GM21360 (cell line): ENCODE measurements at regions not wholly inside any gene's neighbourhood (a gene's known extent, or its start where the extent isn't known, plus 50 kb on each side); places are given as distances from the start of the nearest gene placed in this dataset.
A peak's percentile ranks its signal among the peaks of the same experiment; 100 is the strongest.
"Not testable (repeated sequence)": the region's sequence is repeated elsewhere in the genome, so short reads cannot be mapped to it uniquely, and the experiment has no call there.

Experiments used
- ATAC-seq: cut with Tn5 transposase; IDR thresholded peaks from one replicate; pipeline ENCODE4 v1.9.1; 2021; ENCODE audit warnings: mild to moderate bottlenecking, moderate library complexity; ENCODE audit not compliant: unreplicated experiment

GRCh38 chr6:139747154-139747553 lies 372.7 kb upstream of the CITED2 start:
- ATAC-seq: no peak

DNA sequence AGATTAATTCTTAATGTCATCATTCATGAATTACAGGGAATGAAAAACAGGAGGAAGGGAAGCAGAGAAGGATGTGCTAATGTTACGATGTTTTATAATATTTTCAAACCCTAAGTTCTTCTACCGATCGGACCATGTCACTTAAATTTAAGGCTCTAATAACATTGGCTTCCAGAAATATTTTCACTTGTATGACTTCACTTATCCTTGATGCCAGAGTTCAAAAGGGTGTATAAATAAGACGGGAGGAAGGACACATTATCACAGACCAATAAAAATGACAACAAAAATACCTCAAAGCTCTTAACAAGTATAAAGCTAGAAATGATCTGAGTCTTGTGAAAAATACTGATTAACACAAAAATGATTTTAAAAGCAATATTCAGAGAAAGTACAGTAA lies 370.4 kb upstream of the CITED2 start:
- no peak for ATAC-seq

DNA sequence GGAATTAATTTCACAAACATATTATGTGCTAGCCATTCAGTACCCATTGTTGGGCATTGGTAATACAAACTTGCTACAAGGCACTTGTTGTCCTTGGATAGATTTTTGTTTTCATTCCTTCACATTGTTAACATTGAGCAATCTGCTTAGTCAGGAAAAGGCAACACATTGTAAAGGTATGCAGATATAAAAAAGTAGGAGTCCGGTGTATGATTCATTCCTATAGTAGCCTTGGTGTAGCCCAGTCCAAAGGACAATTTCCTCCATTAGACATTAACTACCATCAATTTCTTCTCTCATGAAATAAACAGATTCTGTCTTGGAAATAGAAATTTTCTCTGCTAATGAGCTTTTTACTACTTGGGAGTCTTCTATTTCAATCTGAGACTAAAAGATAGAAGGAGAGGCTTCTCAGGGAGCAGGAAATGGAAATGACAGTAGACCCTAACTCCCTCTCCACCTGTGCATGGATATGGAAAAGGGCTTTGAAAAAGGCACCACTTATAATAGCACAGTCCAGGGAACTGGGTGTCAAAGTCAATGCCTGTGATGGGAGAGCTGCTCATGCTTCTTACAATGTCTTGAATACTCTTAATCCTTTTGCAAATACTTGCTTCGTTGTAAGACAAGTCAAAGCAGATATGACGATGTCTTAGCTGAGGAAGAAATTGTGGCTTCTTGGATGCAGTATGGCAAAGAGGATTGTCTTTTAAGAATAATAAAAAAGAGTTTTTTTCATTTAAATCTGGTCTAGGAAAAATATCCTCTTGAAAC lies 369.4 kb upstream of the CITED2 start:
- ATAC-seq: no peak

- no peak for ATAC-seq
Measured at GRCh38 chr6:139742671-139743070, 368.2 kb upstream of the CITED2 start.

DNA sequence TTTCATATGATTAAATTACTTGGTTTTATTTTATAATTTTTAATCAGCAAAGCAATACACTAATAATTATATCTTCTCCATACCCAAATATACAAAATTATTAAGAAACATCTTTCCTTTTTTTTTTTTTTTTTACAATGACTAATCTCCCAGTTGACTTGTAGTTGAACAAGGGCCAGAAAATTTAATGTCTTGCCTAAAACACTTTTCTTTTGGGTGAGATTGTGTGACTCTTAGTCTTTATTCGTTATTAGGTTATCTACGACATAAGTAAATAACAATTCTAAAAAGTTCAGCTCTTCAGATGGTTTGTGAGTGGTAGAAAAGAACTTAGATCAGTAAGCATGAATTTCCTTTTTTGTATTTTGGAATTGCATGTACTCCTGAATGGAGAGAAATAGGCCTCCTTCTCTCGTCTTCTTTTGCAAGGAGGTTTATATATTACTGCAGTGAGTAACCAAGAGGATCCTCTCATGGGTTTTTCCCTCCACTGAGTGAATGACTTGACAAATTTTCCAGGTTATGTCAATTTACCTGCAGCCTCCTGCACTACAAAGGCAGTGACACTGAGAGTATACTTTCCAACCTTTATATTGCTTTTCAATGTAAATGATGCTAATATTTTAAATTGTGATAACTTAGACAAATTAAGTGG lies 364.5 kb upstream of the CITED2 start:
- no peak for ATAC-seq

- ATAC-seq: peak; percentile 84
Measured at GRCh38 chr6:139736325-139736906, 362.0 kb upstream of the CITED2 start.

DNA sequence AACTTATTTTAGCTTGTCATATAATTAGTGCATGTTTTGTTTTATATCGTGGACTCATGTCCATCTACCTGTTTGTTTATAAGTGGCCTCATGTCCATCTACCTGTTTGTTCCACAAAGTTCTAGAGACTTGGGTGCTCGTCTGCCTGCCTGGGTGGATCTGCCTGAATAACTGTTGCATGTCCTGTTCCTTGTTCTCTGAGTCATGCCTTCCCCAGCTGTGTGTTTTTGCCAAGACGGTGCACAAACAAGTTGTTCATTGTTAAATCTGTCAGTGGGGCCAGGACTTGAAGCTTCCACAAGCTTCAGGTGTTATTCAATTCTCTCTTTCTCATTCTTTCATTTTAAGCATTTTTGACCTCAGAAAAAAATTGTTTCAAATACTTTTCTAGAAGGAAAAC lies 358.0 kb upstream of the CITED2 start:
- no peak for ATAC-seq

GRCh38 chr6:139730340-139730974 lies 356.0 kb upstream of the CITED2 start:
- ATAC-seq: no peak

DNA sequence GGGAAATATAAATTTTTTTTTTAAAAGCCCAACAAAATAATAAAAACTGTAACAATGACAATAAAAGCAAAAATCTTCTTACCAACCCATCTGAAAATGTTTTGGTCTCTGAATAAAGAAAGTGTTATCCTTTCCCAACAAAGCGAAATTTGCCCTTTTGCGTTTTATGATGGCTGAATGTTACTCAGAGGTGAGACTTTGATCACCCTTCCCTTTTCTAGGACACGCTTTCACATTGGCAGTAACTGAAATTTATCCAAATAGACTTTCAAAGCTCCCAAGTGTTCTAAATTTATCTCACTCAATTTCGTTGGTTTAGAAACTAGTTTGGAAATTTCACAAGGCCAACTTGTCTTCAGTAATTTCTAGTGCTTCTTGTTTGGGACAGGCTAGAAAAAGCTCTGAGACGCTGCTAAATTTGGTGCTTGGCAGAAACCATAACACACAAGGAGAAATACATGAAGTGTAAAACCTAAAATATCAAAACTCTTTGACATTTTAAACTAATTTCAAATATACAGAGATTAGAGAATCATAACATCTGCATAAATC lies 354.5 kb upstream of the CITED2 start:
- no peak for ATAC-seq

GRCh38 chr6:139726272-139726671 lies 351.8 kb upstream of the CITED2 start:
- not testable (repeated sequence) for ATAC-seq

GRCh38 chr6:139722530-139722929 lies 348.1 kb upstream of the CITED2 start:
- no peak for ATAC-seq

DNA sequence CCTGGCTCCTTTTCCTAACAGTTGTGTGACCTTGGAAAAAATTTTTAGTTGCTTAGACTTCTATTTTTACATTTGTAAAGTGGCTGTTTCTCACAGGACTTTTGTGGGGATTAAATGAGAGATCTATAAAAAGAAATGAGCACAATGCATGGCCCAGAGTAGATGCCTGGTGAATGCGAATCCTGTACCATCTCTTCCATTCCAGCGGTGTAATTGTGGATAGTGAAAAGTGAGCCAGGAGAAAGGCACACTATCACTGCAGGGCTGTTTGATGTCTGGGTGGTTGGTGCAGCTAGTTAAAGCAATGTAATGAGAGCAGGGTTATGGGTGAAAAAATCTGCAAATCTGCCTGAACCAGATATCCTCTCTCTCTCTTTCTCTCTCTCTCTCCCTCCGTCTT lies 347.5 kb upstream of the CITED2 start:
- ATAC-seq: no peak

GRCh38 chr6:139713900-139714506 lies 339.6 kb upstream of the CITED2 start:
- ATAC-seq: no peak

DNA sequence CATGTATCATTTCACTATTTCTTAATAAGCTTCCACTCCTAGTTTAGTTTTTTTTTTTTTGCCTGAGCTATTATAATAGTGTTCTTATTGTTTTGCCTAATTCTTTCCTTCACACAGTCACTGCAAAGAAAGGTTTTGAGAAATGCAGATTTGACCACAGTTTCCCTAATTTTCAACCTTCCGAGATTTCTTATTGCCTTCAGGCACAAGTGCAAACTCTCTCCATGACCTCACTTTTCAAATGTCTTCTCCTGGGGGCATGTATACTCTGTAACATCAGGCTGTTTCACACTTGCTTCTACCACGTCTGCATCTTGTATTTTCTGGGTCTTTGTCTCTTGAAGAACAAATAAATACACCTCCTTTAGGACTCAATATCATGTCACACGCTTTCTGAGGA lies 339.0 kb upstream of the CITED2 start:
- no peak for ATAC-seq

- no peak for ATAC-seq
Measured at GRCh38 chr6:139712830-139713229, 338.4 kb upstream of the CITED2 start.

- no peak for ATAC-seq
Measured at GRCh38 chr6:139711804-139712585, 337.5 kb upstream of the CITED2 start.

DNA sequence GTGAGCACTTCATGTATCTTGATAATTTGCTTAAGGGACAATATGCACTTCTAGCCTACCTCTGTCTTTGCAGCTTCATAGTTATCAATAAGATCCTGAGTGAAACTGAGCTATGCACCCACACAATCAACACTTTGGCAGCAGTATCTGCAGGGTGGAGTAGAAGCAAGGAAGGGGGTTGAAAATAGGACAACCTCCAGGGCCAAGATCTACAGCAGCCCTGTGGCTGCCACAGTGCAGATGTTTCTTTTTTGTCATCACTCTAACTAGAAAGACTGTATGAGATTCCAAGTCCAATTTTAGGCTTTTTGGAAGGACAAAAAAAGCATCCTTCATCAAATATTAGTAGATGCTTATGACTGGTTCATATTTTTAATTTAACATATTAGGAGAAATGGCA lies 336.1 kb upstream of the CITED2 start:
- ATAC-seq: no peak

DNA sequence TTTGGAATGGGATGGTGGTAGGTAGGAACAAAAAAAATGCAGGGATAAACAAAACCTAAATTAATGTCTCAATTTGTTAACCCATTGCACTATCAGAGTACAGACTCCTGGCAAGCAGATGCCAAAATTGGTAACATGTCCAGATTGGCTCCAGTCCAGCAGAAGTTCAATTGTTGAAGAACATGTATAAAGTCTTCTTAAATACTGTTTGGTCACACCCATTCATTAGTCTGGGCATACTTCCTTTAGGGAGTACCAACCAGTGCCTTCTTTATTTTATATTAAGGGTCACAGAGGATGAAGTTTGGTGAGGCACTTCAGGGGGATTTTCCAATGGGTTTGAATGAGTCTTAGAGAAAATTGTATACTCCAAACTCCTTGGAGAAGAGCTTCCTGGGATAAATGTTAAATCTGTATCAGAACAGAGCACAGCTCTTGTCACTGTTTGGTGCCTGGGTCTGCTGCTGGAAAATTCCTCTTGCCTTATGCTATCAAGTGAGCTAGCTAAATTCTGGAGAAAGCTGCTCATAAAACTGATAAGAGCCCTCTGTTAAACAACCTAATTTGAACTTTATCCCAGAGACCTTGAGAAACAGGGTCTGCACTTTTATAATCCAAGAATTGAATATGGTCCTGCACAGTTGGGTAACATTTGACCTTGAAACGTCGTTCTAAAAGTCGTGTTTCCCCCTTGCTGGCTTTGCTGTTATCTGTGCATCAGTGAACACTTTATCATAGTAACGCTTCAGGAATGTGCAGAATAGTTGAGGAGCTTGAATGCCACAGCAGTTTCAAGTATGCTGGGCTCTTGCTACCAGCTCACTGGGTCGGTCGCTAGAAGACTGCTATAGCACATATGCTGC lies 334.1 kb upstream of the CITED2 start:
- ATAC-seq: no peak

DNA sequence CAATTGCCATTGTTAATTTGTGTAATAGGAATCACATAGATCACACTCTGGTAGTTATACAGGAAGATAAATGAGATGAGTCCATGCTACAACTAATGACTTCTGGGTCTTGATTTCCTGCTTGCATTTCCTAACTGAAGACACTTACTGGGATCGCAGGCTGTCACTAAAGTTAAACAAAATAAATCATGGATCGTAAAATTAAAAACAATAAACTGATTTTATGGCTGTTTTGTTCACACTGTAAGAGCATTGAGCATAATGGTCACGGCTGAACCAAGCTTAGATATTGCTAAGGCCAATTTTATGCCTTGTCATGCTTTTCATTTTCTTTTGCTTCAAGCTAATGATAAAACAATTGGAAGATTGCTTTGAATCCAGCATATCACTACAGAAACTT lies 332.5 kb upstream of the CITED2 start:
- no peak for ATAC-seq
